HuH-7 (cell line): ENCODE measurements at regions not wholly inside any gene's neighbourhood (a gene's known extent, or its start where the extent isn't known, plus 50 kb on each side); places are given as distances from the start of the nearest gene placed in this dataset.
"Not testable (repeated sequence)": the region's sequence is repeated elsewhere in the genome, so short reads cannot be mapped to it uniquely, and the experiment has no call there.

Experiments used
- DNase-seq: peaks from one replicate; pipeline ENCODE4 v3.0.0; 2011; ENCODE audit warnings: low spot score

GRCh38 chr2:198296665-198297308 lies 492.4 kb downstream of the PLCL1 start:
- DNase-seq = peak; percentile 37

GRCh38 chr2:198293281-198293680 lies 488.9 kb downstream of the PLCL1 start:
- DNase-seq = no peak

- DNase-seq = no peak
Measured at GRCh38 chr2:198289811-198290210, 485.4 kb downstream of the PLCL1 start.

- no peak for DNase-seq
Measured at GRCh38 chr2:198287706-198288105, 483.3 kb downstream of the PLCL1 start.

GRCh38 chr2:198285216-198285615 lies 480.8 kb downstream of the PLCL1 start:
- no peak for DNase-seq

GRCh38 chr2:198283146-198283545 lies 478.8 kb downstream of the PLCL1 start:
- no peak for DNase-seq

- DNase-seq = no peak
Measured at GRCh38 chr2:198282061-198282460, 477.7 kb downstream of the PLCL1 start.

GRCh38 chr2:198280145-198280544 lies 475.8 kb downstream of the PLCL1 start:
- no peak for DNase-seq

GRCh38 chr2:198279026-198279425 lies 474.6 kb downstream of the PLCL1 start:
- no peak for DNase-seq

- DNase-seq = no peak
Measured at GRCh38 chr2:198277181-198277580, 472.8 kb downstream of the PLCL1 start.

- no peak for DNase-seq
Measured at GRCh38 chr2:198273660-198274059, 469.3 kb downstream of the PLCL1 start.

- DNase-seq = not testable (repeated sequence)
Measured at GRCh38 chr2:198270157-198270556, 465.8 kb downstream of the PLCL1 start.

GRCh38 chr2:198268519-198268918 lies 464.1 kb downstream of the PLCL1 start:
- no peak for DNase-seq

- DNase-seq = no peak
Measured at GRCh38 chr2:198259496-198259895, 455.1 kb downstream of the PLCL1 start.

GRCh38 chr2:198254536-198255090 lies 450.2 kb downstream of the PLCL1 start:
- no peak for DNase-seq

GRCh38 chr2:198253995-198254394 lies 449.6 kb downstream of the PLCL1 start:
- no peak for DNase-seq

GRCh38 chr2:198252472-198252871 lies 448.1 kb downstream of the PLCL1 start:
- no peak for DNase-seq

- no peak for DNase-seq
Measured at GRCh38 chr2:198242093-198242492, 437.7 kb downstream of the PLCL1 start.

- no peak for DNase-seq
Measured at GRCh38 chr2:198238429-198238828, 434.0 kb downstream of the PLCL1 start.

- DNase-seq = no peak
Measured at GRCh38 chr2:198236338-198236737, 431.9 kb downstream of the PLCL1 start.

GRCh38 chr2:198232281-198232680 lies 427.9 kb downstream of the PLCL1 start:
- DNase-seq = no peak

GRCh38 chr2:198231562-198231961 lies 427.2 kb downstream of the PLCL1 start:
- no peak for DNase-seq

- DNase-seq = no peak
Measured at GRCh38 chr2:198220763-198221610, 416.6 kb downstream of the PLCL1 start.
